ENCODE measurements at regions not wholly inside any gene's neighbourhood (a gene's known extent, or its start where the extent isn't known, plus 50 kb on each side); places are given as distances from the start of the nearest gene placed in this dataset.
"Not testable (repeated sequence)": the region's sequence is repeated elsewhere in the genome, so short reads cannot be mapped to it uniquely, and the experiment has no call there.

DNA sequence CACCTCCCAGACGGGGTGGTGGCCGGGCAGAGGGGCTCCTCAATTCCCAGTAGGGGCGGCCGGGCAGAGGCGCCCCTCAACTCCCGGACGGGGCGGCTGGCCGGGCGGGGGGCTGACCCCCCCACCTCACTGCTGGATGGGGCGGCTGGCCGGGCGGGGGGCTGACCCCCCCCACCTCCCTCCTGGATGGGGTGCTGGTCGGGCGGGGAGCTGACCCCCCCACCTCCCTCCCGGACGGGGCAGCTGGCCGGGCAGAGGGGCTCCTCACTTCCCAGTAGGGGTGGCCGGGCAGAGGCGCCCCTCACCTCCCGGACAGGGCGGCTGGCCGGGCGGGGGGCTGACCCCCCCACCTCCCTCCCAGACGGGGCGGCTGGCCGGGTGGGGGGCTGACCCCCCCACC is 148.8 kb upstream of the CCZ1B start:
- TF ChIP-seq EZH2 (IDR thresholded peaks at IDR 0.05; ENCODE audit: low read length) = not testable (repeated sequence)
- TF ChIP-seq, protein P1, sequence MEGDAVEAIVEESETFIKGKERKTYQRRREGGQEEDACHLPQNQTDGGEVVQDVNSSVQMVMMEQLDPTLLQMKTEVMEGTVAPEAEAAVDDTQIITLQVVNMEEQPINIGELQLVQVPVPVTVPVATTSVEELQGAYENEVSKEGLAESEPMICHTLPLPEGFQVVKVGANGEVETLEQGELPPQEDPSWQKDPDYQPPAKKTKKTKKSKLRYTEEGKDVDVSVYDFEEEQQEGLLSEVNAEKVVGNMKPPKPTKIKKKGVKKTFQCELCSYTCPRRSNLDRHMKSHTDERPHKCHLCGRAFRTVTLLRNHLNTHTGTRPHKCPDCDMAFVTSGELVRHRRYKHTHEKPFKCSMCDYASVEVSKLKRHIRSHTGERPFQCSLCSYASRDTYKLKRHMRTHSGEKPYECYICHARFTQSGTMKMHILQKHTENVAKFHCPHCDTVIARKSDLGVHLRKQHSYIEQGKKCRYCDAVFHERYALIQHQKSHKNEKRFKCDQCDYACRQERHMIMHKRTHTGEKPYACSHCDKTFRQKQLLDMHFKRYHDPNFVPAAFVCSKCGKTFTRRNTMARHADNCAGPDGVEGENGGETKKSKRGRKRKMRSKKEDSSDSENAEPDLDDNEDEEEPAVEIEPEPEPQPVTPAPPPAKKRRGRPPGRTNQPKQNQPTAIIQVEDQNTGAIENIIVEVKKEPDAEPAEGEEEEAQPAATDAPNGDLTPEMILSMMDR (optimal IDR thresholded peaks at IDR 0.05 in 1 of 3, IDR thresholded peaks at IDR 0.05 in 1 of 3, conservative IDR thresholded peaks at IDR 0.05 in 1 of 3; ENCODE audit: extremely low read depth in 1 of 3, insufficient read depth in 2 of 3, low read length in 3 of 3) = not testable (repeated sequence)
